HG03135 (cell line): ENCODE measurements at regions not wholly inside any gene's neighbourhood (a gene's known extent, or its start where the extent isn't known, plus 50 kb on each side); places are given as distances from the start of the nearest gene placed in this dataset.

ENCODE experiments used
- ATAC-seq: cut with Tn5 transposase; IDR thresholded peaks from one replicate; pipeline ENCODE4 v1.9.1; 2021; ENCODE audit warnings: mild to moderate bottlenecking, moderate library complexity; ENCODE audit not compliant: unreplicated experiment

DNA sequence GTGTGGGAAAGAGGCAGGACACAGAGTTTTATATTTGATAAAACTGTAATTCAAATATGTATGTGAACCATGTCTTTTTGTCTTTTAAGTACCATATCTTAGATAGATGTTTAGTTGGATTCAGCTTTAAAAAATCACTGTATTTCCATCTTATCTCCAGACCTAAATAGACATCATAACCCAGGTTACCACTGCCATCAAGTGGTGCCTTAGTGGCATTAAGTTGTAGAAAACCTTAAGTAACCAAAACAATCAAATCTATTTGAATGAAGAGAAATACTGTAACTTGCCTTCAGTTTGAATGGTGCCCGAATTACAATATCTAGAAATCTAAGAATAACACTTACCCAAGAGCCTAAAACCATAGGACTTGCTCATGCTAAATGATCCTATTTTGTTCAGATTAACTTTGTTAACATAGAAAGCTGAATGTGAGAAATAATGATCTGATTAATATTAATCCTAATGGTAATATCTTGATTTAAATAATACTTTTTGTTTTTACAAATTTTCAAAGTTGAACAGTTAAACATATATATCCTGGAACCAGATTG, 92.5 kb upstream of the MAP2 start:
- ATAC-seq: no peak

DNA sequence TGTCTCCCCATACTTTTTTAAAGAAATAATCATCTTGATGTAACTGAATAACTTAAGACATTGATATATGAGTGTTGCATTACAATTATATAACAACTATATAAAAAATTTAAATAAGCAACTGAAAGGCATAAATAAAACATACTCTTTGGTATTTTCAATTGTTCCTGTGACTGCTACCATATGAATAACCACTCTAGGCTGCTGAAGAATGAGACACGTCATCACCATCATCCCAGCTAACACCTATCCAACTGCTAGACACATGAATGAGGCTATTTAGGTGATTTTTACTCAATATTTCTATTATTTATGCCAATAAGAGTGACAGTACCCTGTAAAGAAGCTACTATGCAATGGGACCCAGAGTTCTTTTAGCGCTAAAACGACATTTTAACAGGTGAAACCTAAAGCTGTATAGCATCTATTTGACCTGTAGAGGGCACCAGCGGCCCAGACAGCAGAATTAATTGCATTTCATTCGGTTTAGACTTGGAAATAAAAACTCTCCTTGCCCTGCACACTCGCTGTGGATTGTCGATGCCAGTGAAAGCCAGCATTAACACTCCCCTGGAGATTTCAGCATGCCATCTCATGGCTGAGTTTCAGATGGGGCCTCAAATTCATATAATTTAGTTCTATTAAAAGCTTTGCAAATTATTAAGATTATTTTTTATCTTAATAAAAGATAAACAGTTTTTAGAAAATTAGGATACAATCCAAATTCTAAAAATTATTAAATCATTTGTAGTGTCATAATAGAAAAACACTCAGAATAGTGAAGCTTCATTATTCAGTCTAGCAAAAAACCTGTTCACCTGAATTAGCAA, 89.4 kb upstream of the MAP2 start:
- ATAC-seq: peak; percentile 76

DNA sequence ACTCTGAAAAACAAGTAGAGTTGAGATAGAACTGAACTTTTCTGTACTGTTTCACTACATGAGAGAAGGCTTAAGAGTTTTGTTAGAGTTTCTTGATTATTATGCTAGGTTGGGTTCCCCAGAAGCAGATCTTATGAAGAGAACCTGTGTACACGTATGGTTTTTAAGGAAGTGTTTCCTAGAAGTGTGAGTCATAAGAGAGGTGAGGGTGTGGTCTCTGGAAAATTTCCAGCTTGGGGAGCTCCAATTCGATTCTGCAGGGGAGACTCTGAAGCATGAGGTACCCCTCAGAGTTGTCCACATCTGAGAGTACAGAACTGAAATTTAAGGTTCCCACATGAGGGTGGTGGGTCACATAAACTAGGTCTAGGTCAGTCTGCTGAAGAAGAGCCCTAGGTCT, 83.3 kb upstream of the MAP2 start:
- ATAC-seq: no peak

DNA sequence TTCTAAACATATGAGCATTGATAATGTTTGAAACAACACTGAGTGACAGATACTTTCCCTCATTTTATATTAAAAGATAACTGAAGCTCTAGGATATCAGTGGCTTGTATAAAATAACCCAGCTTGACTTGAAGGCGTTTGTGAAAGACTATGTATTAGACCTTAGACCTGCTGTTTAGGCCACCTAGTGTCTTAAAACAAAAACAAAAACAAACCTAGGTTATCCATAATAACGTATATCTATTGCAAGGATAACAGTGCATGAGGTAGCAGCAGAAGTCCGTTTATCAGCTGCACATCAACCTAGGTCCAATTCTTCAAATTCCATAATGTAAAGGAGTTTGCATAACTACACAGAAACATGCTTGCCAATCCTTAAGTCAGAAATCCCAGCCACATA, 79.5 kb upstream of the MAP2 start:
- ATAC-seq: no peak

DNA sequence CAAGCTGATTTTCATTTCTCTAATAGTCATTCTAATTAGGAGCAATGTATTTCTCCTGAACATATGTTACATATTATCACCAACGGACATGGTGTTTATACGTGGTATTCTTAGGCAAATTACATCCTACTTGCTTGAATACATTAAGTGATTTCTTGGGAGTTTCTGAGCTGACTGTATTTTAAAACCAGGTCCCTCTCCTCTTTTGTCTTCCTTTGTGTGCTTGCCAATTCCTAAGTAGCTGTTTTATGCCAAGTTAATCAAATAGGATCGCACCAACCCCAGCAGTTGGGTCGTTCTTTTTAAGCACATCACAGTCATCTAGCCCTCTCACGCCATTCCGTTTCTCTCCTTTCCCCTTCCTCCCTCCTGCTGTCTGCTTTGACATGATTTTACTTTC, 75.4 kb upstream of the MAP2 start:
- ATAC-seq: no peak

DNA sequence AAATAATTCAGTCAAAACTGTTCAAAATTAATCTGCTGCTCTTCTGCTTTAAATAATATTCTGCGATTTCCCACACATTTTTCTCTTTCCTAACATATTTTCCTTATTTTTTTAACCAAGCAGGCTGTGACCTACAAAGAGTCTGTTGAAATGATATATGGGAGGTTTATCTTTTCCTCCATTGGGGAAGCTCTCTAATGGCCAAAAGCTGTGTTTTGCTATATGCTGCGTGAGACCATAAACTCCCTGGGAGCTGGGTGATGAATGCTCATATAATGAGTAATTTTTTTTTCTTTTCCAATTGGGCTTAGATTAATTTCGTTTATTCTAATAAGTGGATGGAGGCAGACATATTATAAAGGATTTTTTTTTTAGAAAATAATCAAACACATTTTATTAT, 72.2 kb upstream of the MAP2 start:
- ATAC-seq: no peak

DNA sequence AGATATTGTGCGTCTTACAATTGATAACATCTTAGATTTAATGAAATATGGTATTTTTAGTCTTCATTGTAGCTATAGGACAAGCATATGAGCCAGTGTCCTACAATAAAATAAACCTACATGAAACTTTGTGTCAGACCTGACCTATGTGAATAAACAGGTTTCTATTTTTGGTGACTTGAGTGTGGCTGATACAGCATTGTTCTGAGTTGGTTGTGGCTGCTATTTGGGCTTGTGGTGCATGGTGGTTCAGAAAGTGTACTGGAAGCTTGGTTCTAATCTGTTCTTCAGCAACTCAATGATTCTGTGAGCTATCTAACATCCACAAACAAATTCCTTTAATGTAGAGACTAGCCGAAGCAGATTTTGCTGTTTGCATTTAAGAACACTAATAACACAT, 64.9 kb upstream of the MAP2 start:
- ATAC-seq: no peak

DNA sequence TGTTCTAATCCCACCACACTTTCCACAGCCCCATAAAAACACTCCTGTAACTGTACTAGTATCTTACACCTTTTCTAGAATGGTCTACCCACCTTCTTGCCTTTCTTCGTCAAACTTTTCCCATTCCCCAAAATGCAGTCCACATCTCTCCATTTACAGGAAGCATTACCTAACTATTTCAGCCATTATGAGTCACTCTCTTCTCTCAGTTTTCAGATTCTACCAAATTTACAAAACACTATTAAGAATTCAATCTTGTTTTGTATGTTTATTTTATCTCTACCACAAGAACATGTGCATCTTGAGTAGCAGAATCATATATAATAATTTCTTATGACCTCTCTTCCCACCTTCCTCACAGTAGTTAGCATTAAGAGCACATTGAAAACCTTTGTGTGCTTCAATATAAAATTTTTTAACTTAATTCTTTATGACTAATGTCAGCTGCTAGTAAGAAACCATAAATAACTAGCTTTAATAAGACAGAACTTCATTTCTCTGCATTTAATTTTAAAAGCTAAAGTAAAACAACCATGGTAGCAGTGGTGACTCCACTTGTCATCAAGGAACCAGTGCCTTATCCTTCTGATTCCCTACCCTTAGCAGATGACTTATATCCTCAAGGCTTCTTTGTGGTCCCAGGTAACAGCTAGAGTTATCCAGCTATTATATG, 56.6 kb upstream of the MAP2 start:
- ATAC-seq: no peak

DNA sequence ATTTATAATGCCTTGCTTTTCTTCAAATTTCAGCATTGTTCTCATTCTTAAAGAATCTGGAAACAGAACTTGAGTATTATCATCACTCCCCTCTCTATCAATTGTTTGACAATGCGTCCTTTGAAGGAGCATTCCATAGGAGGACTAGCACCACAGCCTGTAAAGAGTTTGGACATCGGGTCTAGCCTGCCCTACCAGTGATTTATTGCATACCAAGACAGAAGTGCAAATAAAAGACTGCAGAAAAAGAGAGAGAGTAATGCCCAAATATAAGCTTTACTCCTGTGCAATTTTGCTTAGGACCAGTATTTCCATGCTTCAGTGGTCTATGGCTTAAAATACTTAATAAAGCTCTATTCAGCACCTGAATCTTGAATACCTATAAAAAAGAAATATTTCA, 55.4 kb upstream of the MAP2 start:
- ATAC-seq: no peak

DNA sequence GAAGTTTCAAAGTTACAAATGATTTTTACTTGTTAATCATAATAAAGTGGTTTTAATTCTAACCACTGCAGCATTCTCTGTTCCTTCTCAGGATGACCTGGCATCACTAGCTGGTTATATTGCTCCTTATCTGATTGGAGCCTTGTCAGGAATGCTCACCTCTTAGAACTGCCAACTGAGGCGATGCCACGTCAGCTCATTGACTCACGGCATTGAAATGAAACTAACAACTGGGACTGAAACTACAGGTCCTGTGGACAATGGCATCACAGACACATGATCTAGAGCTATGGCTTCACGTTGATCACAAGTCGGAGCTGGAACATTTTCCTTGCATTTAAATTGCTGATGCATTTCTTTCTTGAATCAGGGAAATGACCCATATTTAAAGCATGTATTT, 54.9 kb upstream of the MAP2 start:
- peak; percentile 67 for ATAC-seq

DNA sequence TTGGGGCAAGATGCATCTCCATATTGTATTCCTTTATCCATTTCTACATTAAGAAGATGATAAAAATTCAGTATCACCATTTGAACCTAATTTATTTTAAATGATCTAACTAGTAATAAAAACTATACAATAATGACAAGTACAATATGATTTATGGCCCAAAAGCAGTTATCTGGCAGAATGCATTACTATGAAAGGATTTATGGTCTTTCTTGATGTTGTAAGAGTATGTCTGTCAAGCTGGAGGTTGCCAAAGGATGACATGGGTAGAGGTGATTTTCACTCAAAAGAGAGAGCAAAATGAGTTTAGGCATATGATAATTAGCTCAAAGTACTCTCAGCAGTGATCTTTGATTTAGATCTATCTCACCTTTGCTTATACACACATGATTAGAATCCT, 54.2 kb upstream of the MAP2 start:
- no peak for ATAC-seq

DNA sequence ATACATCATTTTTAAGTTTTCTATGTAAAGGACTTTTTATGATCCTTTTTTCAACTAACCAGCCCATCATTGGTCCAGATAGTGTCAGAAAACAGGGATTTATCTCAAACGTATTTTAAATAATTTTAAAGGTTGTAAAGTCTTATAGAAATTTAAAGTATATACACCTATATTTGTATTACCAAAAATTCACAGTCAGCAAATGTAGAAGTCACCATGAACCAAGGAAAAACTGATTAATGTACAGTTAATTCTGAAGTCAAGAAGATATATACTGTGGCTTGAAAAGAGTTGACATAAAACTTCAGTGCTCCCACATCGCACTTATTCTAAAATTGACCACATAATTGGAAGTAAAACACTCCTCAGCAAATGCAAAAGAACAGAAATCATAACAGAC, 52.4 kb upstream of the MAP2 start:
- no peak for ATAC-seq
